H54 (cell line): ENCODE measurements at regions not wholly inside any gene's neighbourhood (a gene's known extent, or its start where the extent isn't known, plus 50 kb on each side); places are given as distances from the start of the nearest gene placed in this dataset.

Source experiments
- DNase-seq: peaks from one replicate; pipeline ENCODE4 v3.0.0; 2011; ENCODE audit warnings: low spot score, mixed read lengths; ENCODE audit not compliant: insufficient read length
- FAIRE-seq: peaks from 3 replicates; lab custom pipeline; 2011; peaks lifted over from hg19 to GRCh38; lab: Jason Lieb, UNC
- POLR2A ChIP-seq: IDR thresholded peaks from 2 replicates; pipeline ENCODE4 v1.6.1; 2011; ENCODE audit warnings: low read depth, mild to moderate bottlenecking, low read length

DNA sequence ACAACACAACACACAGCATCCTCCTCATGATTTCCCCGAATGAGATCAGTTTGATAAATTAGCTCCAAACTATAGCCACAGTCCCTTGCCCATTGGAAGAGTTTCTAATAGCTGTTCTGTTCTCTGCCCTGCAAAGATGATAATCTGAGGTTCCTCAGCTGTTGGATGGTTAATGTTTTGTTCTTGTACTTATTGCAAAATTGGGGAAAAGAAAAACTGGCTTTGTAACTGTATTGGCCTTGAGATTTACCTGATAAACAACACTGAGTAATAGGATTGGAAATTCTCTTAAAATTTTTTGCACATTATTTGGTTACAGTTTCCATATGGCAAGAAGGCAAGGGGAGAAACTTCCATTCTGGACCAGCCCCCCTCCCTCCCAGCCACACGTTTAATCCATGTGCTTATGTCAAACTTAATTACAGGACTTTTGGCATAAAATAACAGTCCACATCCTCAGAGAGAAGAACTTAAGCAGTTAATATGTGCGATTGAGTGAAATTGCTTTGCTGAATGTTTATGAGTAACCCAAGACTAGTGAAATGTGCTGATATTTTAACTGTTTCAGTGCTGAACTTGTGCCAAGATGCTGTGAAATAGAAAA is 119.1 kb upstream of the ZFHX3 start:
- DNase-seq (no peak), FAIRE-seq (no peak)
- TF ChIP-seq POLR2A, result no peak

- no peak for TF ChIP-seq POLR2A
- DNase-seq, result no peak
- FAIRE-seq, result no peak
These were observed 118.5 kb upstream of the ZFHX3 start for GRCh38 chr16:73166441-73166851.

- FAIRE-seq (no peak), DNase-seq (no peak)
- no peak for TF ChIP-seq POLR2A
These were observed 115.4 kb upstream of the ZFHX3 start for GRCh38 chr16:73163238-73163815.

- no peak for TF ChIP-seq POLR2A
- no peak for FAIRE-seq
These were observed 114.0 kb upstream of the ZFHX3 start for GRCh38 chr16:73161977-73162376.

DNA sequence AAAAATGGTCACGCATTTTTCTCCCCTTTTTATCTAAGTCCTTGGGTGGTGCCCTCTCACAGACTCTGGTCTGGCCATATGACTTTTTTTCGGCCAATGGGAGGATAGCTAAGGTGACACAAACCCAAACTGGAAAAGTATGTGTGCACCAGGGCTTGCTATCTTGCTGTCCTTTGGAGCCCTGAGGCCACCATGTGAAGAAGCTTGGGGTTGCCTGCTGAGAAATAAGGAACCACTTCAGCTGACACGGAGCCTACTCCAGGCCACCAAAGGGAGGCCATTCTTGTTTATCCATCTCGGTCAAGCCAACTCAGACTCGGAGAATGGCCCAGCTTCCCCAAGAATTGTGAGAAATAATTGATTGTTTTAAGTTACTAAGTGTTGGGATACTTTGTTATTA is 111.4 kb upstream of the ZFHX3 start:
- no peak for FAIRE-seq
- no peak for TF ChIP-seq POLR2A
- no peak for DNase-seq

More at GRCh38 chr16:73161977-73162376, 114.0 kb upstream of the ZFHX3 start:
- no peak for DNase-seq

DNA sequence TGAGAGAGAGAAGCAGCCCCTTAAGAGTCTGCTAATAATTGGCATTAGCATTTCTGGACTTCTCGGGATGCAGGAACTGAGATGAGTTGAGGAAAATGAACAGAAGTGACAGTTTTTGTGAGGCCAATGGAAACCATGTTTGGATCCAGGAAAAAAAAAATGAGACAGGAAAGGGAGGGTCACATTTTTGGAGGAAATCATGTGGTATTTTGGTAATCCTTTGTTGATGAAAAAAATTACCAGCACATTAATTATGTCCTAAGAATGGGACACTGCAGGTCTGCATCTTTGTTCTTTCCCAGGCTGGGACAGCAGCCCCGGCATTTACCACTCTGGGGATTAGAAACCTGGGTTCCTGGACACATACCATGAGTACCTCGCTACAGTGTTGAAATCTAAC is 109.9 kb upstream of the ZFHX3 start:
- DNase-seq, result no peak
- no peak for TF ChIP-seq POLR2A
- FAIRE-seq, result no peak

DNA sequence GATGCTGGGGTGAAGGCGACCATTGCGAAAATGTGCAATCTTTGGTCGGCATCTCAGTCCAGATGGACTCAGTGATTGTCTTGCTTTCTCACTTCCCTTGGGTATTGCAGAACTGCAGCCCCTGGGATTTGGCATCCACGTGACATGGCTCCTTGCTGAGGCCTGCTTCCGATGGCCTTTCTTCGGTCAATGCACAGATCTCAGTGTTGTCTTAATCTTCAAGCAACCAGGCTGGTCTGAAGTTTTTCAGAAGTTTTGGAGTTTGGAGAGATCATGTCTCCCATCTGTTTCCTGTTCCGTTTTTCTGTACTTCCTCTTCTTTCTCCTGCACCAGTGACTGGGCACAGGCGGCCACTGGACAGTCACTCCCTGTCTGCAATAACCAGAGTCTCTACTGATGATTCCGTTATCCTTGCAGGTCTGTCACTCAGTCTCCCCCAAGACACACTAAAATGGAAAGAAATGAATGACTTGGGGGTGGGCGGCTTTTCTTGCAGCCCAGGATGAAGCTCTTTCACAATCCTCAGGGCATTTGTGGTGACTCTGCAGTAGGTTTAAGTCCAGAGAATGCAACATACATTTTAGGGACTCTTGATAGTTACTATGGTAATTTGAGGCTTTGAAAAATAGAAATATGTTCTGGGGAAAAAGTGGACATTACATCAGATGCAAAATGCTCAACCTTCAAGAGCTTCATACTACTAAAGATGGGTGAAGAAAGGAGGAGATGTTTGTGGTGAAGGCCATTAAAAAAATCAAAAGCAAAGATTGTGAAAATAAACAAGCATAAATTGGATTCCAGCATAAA is 106.3 kb upstream of the ZFHX3 start:
- no peak for TF ChIP-seq POLR2A
- FAIRE-seq (no peak), DNase-seq (no peak)

GRCh38 chr16:73152386-73153125 is 104.6 kb upstream of the ZFHX3 start:
- DNase-seq (no peak), FAIRE-seq (no peak)
- no peak for TF ChIP-seq POLR2A

GRCh38 chr16:73151941-73152340 is 104.0 kb upstream of the ZFHX3 start:
- TF ChIP-seq POLR2A, result no peak
- FAIRE-seq, result no peak
- no peak for DNase-seq

- no peak for TF ChIP-seq POLR2A
- DNase-seq (no peak), FAIRE-seq (no peak)
These were observed 103.3 kb upstream of the ZFHX3 start for GRCh38 chr16:73151225-73151624.

DNA sequence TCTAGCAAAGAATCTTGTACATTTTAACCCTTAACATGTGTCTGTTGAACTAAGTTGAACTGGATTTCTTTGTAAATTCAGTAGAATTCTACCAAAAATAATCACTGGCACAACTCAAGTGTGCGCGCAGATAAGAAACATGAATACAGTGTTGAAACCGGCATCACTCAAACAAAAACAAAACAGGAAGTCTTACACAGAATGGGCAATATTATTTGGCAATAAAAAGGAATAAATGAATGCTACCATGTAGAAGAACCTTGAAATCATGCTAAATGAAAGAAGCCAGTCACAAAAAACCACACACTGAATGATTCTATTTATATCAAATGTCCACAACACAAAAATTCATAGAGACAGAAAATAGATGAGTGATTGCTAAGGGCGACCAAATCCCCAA is 102.9 kb upstream of the ZFHX3 start:
- FAIRE-seq, result no peak
- no peak for DNase-seq
- TF ChIP-seq POLR2A, result no peak

GRCh38 chr16:73149334-73149733 is 101.4 kb upstream of the ZFHX3 start:
- no peak for FAIRE-seq
- DNase-seq, result no peak
- no peak for TF ChIP-seq POLR2A

- no peak for FAIRE-seq
These were observed 100.0 kb upstream of the ZFHX3 start for GRCh38 chr16:73147958-73148357.

More at GRCh38 chr16:73147958-73148357, 100.0 kb upstream of the ZFHX3 start:
- no peak for DNase-seq
- no peak for TF ChIP-seq POLR2A
